OCI-LY7 (cell line): ENCODE measurements at regions not wholly inside any gene's neighbourhood (a gene's known extent, or its start where the extent isn't known, plus 50 kb on each side); places are given as distances from the start of the nearest gene placed in this dataset.
A peak's percentile ranks its signal among the peaks of the same experiment; 100 is the strongest.

Source experiments
- BruUV-seq: library from RNA; stranded (reverse); fragments of 400-500 nt; replicated peaks from 2 replicates; lab custom pipeline; 2021; lab: Mats Ljungman, UMichigan
- CTCF ChIA-PET: fragments of 300-600 bp; sonication (Branson Sonifier 250); formaldehyde crosslinking; loops from one replicate; lab custom pipeline; 2022; ENCODE audit warnings: antibody characterized with exemption; ENCODE audit not compliant: unreplicated experiment; lab: Charles Lee
- POLR2A ChIA-PET: fragments of 300-600 bp; sonication (Branson Sonifier 250); formaldehyde crosslinking; loops from one replicate; lab custom pipeline; 2022; ENCODE audit warnings: antibody characterized with exemption; lab: Charles Lee
- DNase-seq: peaks from one replicate; pipeline ENCODE4 v3.0.0-alpha.2; 2015; ENCODE audit warnings: low spot score
- H2AFZ ChIP-seq: fragments of 200-600 bp; sonication (generic), shearing (Covaris generic); 2 replicates; pipeline ENCODE4 v1.6.1; 2014; ENCODE audit warnings: mild to moderate bottlenecking, antibody characterized with exemption, low read length, moderate library complexity
- H3K27ac ChIP-seq: fragments of 200-600 bp; sonication (generic); 2 replicates; pipeline ENCODE4 v1.5.1; 2014; ENCODE audit warnings: mixed run types, low read depth, mild to moderate bottlenecking, moderate library complexity, low read length, inconsistent platforms; ENCODE audit not compliant: poor library complexity, severe bottlenecking
- H3K36me3 ChIP-seq: fragments of 200-600 bp; sonication (generic); 2 replicates; pipeline ENCODE4 v1.6.1; 2014; ENCODE audit warnings: mild to moderate bottlenecking, antibody characterized with exemption, low read length, moderate library complexity, mixed read lengths; ENCODE audit not compliant: insufficient read depth
- H3K4me1 ChIP-seq: fragments of 200-600 bp; sonication (generic); 2 replicates; pipeline ENCODE4 v1.5.1; 2014; ENCODE audit warnings: mild to moderate bottlenecking, low read length; ENCODE audit not compliant: insufficient read depth, poor library complexity, severe bottlenecking
- H3K4me2 ChIP-seq: fragments of 200-600 bp; sonication (generic); 2 replicates; pipeline ENCODE4 v1.6.1; 2014; ENCODE audit warnings: mild to moderate bottlenecking, low read length
- H3K4me3 ChIP-seq: fragments of 200-600 bp; sonication (generic); 2 replicates; pipeline ENCODE4 v1.5.1; 2014; ENCODE audit warnings: mild to moderate bottlenecking, low read depth, low read length; ENCODE audit not compliant: poor library complexity, severe bottlenecking
- H3K79me2 ChIP-seq: fragments of 200-600 bp; sonication (generic); 2 replicates; pipeline ENCODE4 v1.6.1; 2016; ENCODE audit warnings: low read depth, mild to moderate bottlenecking, low read length, moderate library complexity, mixed read lengths; ENCODE audit not compliant: insufficient read depth
- H3K9me2 ChIP-seq: fragments of 200-600 bp; sonication (generic); 2 replicates; pipeline ENCODE4 v1.6.1; 2016; ENCODE audit warnings: mild to moderate bottlenecking, low read length, mixed read lengths; ENCODE audit not compliant: insufficient read depth
- H3K9me3 ChIP-seq: fragments of 200-600 bp; sonication (generic); 2 replicates; pipeline ENCODE4 v1.6.1; 2014; ENCODE audit warnings: mild to moderate bottlenecking, mixed run types, low read length, mixed read lengths
- H4K20me1 ChIP-seq: fragments of 200-600 bp; sonication (generic); 2 replicates; pipeline ENCODE4 v1.6.1; 2014; ENCODE audit warnings: mild to moderate bottlenecking, antibody characterized with exemption, low read length, moderate library complexity, mixed read lengths; ENCODE audit not compliant: insufficient read depth
- CTCF ChIP-seq: fragments of 200-600 bp; sonication (generic); conservative IDR thresholded peaks from 2 replicates; pipeline ENCODE4 v1.5.1; 2014; ENCODE audit warnings: mild to moderate bottlenecking, antibody characterized with exemption, low read length, moderate library complexity, mixed read lengths
- EZH2phosphoT487 ChIP-seq: fragments of 200-600 bp; sonication (generic); IDR thresholded peaks from 2 replicates; pipeline ENCODE4 v1.6.1; 2018; ENCODE audit warnings: low read depth, borderline replicate concordance, mild to moderate bottlenecking, mixed run types, antibody characterized with exemption, low read length, moderate library complexity, mixed read lengths
- intact Hi-C: fragments of 100-400 bp; cut with micrococcal nuclease; formaldehyde crosslinking; loops from one replicate; pipeline ENCODE4 v1.10.0; 2022; ENCODE audit not compliant: unreplicated experiment

DNA sequence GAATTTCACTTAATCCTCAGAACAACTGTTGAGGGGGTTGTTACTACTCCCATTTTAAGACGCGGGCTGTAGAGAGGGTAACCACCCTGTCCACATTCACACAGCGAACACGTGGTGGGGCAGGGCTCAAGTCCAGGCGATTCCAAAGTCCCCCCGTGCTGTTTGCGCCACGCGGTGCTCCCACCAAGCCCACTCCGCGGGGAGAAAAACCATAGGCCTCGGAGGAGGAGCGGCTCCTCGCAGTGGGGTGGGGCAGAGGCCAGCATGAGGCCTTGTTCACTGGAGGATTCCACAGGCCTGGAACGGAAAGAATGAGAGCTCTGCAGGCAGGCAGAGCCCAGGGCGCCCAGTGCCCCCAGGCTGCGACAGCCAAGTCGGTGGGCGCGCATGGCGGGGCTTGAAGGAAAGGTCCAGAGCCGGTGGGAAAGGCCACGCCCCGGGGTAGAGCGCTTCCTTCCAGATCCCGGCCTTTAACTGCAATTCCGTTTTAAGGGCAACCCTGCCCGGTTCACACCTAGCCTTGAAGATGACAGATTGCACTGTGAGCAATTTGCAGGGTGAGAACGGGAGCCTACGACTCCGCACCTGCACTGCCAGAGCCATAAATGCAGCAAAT lies 161.8 kb upstream of the TBL1XR1 start:
- BruUV-seq, result no TSS peak
- peak overlapping the region; percentile 63 for H3K4me3 ChIP-seq
- no peaks in the 10 kb centered on the region for H3K9me2 ChIP-seq
- no peaks in the 10 kb centered on the region for H4K20me1 ChIP-seq
- ChIA-PET CTCF (interaction anchor here (0.6 to 1.3 kb wide), 2 partner anchors 19 to 163 kb away, joined by 3 to 4 read pairs; no protein-coding TSS in a partner anchor), POLR2A (interaction anchor here (0.6 to 2.9 kb wide), 15 partner anchors 8 to 308 kb away, joined by 3 to 17 read pairs (median 5); partner anchors contain the start of gene TBL1XR1)
- no peak for TF ChIP-seq EZH2phosphoT487
- no peak for TF ChIP-seq CTCF
- H3K36me3 ChIP-seq, result no peaks in the 10 kb centered on the region
- peak overlapping the region; percentile 96 for H3K4me2 ChIP-seq
- H3K9me3 ChIP-seq, result no peaks in the 10 kb centered on the region
- H3K79me2 ChIP-seq, result no peaks in the 10 kb centered on the region
- H3K27ac ChIP-seq, result peak overlapping the region; percentile 79
- DNase-seq, result peak; percentile 81
- intact Hi-C loops, result loop anchor here (2.0 kb wide), 2 partner anchors 34 to 78 kb away; no protein-coding TSS in a partner anchor
- peaks cover 62% of the 10 kb centered on the region for H3K4me1 ChIP-seq
- H2AFZ ChIP-seq, result peak overlapping the region; percentile 81

GRCh38 chr3:177359593-177360357 lies 162.5 kb upstream of the TBL1XR1 start:
- no TSS peak for BruUV-seq
- intact Hi-C loops, result loop anchor here (1.0 to 5.0 kb wide), 5 partner anchors 35 to 308 kb away; partner anchors contain the start of gene TBL1XR1
- H3K79me2 ChIP-seq, result no peaks in the 10 kb centered on the region
- no peaks in the 10 kb centered on the region for H3K9me2 ChIP-seq
- TF ChIP-seq CTCF, result peak; percentile 22; the same call in 1 of the 2 replicates
- no peak for TF ChIP-seq EZH2phosphoT487
- no peaks in the 10 kb centered on the region for H3K9me3 ChIP-seq
- H4K20me1 ChIP-seq, result no peaks in the 10 kb centered on the region
- peak overlapping the region; percentile 79 for H3K27ac ChIP-seq
- peak overlapping the region; percentile 81 for H2AFZ ChIP-seq
- CTCF ChIA-PET, result interaction anchor here (0.6 to 1.3 kb wide), 2 partner anchors 19 to 164 kb away, joined by 3 to 4 read pairs; no protein-coding TSS in a partner anchor
- POLR2A ChIA-PET, result interaction anchor here (0.6 to 2.9 kb wide), 14 partner anchors 8 to 1736 kb away, joined by 3 to 17 read pairs (median 5); partner anchors contain the start of gene TBL1XR1
- no peaks in the 10 kb centered on the region for H3K36me3 ChIP-seq
- H3K4me3 ChIP-seq, result peak overlapping the region; percentile 63
- peaks cover 62% of the 10 kb centered on the region for H3K4me1 ChIP-seq
- H3K4me2 ChIP-seq, result peak overlapping the region; percentile 96
- DNase-seq, result peak; percentile 99
